Right atrium auricular region (tissue), 2 donors: ENCODE measurements at regions not wholly inside any gene's neighbourhood (a gene's known extent, or its start where the extent isn't known, plus 50 kb on each side); places are given as distances from the start of the nearest gene placed in this dataset.

Source experiments
- DNase-seq: peaks from one replicate; pipeline ENCODE4 v3.0.0-alpha.2; 2019; ENCODE audit warnings: low spot score
- H3K27ac ChIP-seq, 2 donors: fragments of 200-600 bp; sonication (generic); 1 replicate in 1 of 2; 2 replicates in 1 of 2; pipeline ENCODE4 v1.5.1; 2016 to 2019
- H3K27me3 ChIP-seq, 2 donors: fragments of 200-600 bp; sonication (generic); one replicate each; pipeline versions ENCODE4 v1.5.1 to v1.6.0; 2017 to 2019
- H3K36me3 ChIP-seq: fragments of 200-600 bp; sonication (generic); one replicate; pipeline ENCODE4 v1.5.1; 2016
- H3K4me1 ChIP-seq, 2 donors: fragments of 200-600 bp; sonication (generic); one replicate each; pipeline versions ENCODE4 v1.5.1 to v1.6.0; 2017 to 2019
- H3K4me3 ChIP-seq, 2 donors: fragments of 200-600 bp; sonication (generic); 1 replicate in 1 of 2; 2 replicates in 1 of 2; pipeline ENCODE4 v1.5.1; 2017 to 2019; ENCODE audit warnings: mild to moderate bottlenecking in 1 of 2, moderate library complexity in 1 of 2
- H3K9me3 ChIP-seq, 2 donors: fragments of 200-600 bp; sonication (generic); one replicate each; pipeline ENCODE4 v1.5.1; 2019
- TF ChIP-seq, protein P1 (sequence below), 2 donors: fragments of 200-600 bp; sonication (generic); IDR thresholded peaks; one replicate each; pipeline ENCODE4 v1.5.1; 2019; ENCODE audit warnings: antibody characterized with exemption in 2 of 2

DNA sequence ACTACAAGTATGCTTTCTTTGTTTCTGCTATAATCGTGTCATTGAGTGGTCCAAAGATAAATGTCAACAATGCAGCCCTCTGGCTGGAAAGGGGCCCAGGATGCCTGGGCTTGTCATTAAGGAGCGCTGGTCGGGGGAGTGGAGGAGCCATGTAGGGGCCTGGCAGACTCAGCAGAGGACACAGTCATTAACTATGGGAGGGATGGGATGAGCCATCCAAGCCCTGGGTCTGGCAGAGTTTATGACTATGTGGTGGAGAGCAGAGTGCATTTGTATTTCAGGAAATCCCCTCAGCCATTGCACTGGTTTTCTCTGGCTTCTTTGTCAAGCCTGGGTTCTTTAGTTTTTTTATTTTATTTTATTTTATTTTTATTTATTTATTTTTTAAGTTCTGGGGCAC, 243.1 kb downstream of the C12orf75 start:
- H3K4me1 ChIP-seq = no peaks in the 10 kb centered on the region
- TF ChIP-seq, protein P1, sequence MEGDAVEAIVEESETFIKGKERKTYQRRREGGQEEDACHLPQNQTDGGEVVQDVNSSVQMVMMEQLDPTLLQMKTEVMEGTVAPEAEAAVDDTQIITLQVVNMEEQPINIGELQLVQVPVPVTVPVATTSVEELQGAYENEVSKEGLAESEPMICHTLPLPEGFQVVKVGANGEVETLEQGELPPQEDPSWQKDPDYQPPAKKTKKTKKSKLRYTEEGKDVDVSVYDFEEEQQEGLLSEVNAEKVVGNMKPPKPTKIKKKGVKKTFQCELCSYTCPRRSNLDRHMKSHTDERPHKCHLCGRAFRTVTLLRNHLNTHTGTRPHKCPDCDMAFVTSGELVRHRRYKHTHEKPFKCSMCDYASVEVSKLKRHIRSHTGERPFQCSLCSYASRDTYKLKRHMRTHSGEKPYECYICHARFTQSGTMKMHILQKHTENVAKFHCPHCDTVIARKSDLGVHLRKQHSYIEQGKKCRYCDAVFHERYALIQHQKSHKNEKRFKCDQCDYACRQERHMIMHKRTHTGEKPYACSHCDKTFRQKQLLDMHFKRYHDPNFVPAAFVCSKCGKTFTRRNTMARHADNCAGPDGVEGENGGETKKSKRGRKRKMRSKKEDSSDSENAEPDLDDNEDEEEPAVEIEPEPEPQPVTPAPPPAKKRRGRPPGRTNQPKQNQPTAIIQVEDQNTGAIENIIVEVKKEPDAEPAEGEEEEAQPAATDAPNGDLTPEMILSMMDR (IDR thresholded peaks at IDR 0.05) = no peak
- no peak for DNase-seq
- H3K4me3 ChIP-seq = no peak overlapping the region
- H3K36me3 ChIP-seq = no peaks in the 10 kb centered on the region
- no peaks in the 10 kb centered on the region for H3K27me3 ChIP-seq
- no peak overlapping the region for H3K27ac ChIP-seq
- no peaks in the 10 kb centered on the region for H3K9me3 ChIP-seq

DNA sequence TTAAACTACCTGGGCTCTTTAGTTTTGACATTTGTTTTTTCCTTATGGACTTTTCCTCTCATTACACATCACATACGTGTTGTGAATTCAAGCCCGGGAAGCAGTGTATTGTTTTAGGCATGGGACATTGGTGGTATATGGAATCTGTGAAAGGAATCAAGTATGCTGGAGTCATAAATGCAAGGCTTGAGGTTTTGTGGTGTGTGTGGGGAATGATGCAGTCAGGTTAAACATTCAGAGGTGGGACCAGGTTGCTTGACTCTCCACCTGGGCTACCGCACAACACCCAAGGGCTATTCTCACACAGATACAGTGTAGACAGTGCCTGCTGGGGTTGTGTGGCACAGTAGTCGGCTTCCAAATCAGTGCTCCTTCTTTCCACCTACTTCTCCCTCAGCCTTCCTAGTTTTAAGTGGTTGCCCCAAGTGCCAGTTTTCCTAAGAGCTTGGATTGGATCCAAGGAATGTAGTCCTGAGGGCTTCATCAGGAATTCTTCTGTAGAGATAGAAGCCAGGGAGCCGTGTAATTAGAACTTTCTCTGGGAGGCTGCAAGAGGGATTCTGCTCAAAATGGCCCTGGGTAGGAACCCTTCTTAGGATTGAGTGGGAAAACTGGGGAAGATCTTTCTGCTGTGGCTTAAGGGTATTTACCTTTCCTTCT, 243.7 kb downstream of the C12orf75 start:
- no peaks in the 10 kb centered on the region for H3K36me3 ChIP-seq
- no peak overlapping the region for H3K27ac ChIP-seq
- no peaks in the 10 kb centered on the region for H3K4me1 ChIP-seq
- H3K4me3 ChIP-seq = no peak overlapping the region
- TF ChIP-seq, protein P1 (IDR thresholded peaks at IDR 0.05) = no peak
- DNase-seq = no peak
- no peaks in the 10 kb centered on the region for H3K27me3 ChIP-seq
- no peaks in the 10 kb centered on the region for H3K9me3 ChIP-seq

DNA sequence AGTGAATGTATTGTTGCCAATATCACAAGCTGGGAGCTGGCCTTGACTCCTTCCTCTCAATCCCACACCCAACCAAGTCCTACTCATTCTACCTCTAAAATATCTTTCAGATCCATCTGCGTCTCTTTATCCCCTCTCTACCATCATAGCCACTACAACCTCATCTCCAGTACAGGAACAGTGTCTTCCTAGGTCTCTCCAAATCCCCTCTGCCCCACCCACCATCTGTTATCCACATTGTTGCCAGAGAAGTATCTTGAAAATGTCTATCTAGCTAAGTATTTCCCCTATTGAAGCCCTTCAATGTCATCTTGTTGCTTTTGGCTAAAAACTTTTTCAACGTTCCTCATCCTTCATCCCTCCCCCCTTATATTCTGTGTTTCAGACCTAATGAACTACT, 244.7 kb downstream of the C12orf75 start:
- no peak for DNase-seq
- no peaks in the 10 kb centered on the region for H3K27me3 ChIP-seq
- no peaks in the 10 kb centered on the region for H3K4me1 ChIP-seq
- no peaks in the 10 kb centered on the region for H3K36me3 ChIP-seq
- TF ChIP-seq, protein P1 (IDR thresholded peaks at IDR 0.05) = no peak
- no peak overlapping the region for H3K27ac ChIP-seq
- no peaks in the 10 kb centered on the region for H3K9me3 ChIP-seq
- no peak overlapping the region for H3K4me3 ChIP-seq

DNA sequence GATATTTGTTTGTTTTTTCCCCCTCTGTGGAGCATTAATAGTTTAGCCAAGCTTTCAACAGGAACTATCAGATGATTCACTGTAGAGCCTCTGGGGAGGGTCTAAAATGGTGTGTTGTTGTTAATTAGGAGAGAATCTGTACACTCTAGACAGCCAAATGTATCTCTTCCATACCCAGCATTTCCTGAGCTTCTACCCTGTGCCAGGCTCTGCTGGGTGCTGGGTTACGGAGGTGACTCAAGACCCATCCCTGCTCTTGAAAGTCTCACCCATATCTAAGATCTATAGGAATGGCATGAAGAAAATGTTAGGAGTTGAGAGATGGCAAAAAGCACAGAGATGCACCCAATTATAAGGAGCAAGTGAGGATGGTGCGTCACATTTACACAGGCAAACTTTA, 245.8 kb downstream of the C12orf75 start:
- DNase-seq = no peak
- no peak overlapping the region for H3K27ac ChIP-seq
- H3K27me3 ChIP-seq = no peaks in the 10 kb centered on the region
- no peak overlapping the region for H3K4me3 ChIP-seq
- H3K4me1 ChIP-seq = no peaks in the 10 kb centered on the region
- no peaks in the 10 kb centered on the region for H3K36me3 ChIP-seq
- TF ChIP-seq, protein P1 (IDR thresholded peaks at IDR 0.05) = no peak
- H3K9me3 ChIP-seq = no peaks in the 10 kb centered on the region

DNA sequence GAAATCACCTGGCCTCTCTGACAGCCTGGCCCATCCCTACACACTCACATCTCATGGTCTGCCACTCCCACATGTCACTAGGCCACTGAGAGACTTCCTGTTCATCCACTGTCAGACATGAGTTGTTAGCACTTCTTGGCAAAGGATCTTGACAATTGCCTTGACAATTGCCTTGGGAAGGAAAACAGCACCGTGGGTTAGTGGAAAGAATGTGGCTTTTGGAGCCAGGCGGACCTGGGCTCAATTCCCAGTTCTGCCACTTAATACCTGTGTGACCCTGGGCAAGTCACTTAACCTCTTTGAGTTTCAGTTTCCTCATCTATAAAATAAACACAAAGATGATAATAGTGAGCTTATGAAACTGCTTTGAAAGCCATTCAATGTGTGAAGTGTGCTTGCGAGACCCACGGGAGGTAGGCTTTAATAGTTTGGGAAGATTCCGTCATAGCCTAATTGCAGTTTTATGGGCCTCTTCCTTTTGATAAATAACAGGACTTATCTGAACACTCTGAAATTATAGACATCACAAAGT, 250.4 kb downstream of the C12orf75 start:
- Histone ChIP-seq H3K9me3 (no peaks in the 10 kb centered on the region), H3K4me1 (no peaks in the 10 kb centered on the region), H3K4me3 (no peak overlapping the region), H3K27me3 (no peaks in the 10 kb centered on the region), H3K36me3 (no peaks in the 10 kb centered on the region), H3K27ac (no peak overlapping the region)
- TF ChIP-seq, protein P1 (IDR thresholded peaks at IDR 0.05) = no peak
- DNase-seq = no peak

DNA sequence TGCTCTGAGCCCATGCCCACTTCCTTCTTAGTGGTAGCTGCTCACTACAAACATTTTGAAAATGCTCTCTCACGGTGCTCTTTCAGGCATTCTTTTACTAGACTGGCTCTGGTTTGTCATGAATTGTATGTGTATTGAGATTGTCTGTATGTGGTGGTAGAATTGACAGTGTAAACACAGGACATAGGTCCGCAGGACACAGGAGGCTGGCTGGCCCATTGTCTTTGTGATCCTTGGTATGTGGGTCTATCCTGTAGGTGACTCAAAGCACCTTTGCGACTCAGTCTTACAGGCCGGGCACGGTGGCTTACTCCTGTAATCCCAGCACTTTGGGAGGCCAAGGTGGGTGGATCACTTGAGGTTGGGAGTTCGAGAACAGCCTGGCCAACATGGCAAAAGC, 250.9 kb downstream of the C12orf75 start:
- no peak for DNase-seq
- H3K27me3 ChIP-seq = no peaks in the 10 kb centered on the region
- TF ChIP-seq, protein P1 (IDR thresholded peaks at IDR 0.05) = no peak
- H3K27ac ChIP-seq = no peak overlapping the region
- no peaks in the 10 kb centered on the region for H3K9me3 ChIP-seq
- no peaks in the 10 kb centered on the region for H3K4me1 ChIP-seq
- H3K4me3 ChIP-seq = no peak overlapping the region
- H3K36me3 ChIP-seq = no peaks in the 10 kb centered on the region
